ENCODE measurements at regions not wholly inside any gene's neighbourhood (a gene's known extent, or its start where the extent isn't known, plus 50 kb on each side); places are given as distances from the start of the nearest gene placed in this dataset.

DNA sequence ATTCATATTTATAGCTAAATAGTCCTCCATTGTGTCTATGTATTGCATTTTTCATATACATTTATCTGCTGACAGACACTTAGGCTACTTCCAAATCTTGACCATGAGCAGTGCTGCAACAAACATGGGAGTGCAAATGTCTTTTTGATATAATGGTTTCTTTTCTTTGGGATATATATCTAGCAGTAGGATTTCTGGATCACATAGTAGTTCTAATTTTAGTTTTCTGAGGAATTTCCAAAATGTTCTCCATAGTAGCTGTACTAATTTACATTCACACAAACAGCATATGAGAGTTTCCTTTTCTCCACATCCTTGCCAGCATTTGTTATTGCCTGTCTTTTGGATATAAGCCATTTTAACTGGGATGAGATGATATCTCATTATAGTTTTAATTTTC is 1521.3 kb downstream of the REEP3 start:
- H3K4me3 Mint-ChIP-seq, result no peak overlapping the region
- H3K9me3 Mint-ChIP-seq, result peaks cover 18% of the 10 kb centered on the region
- peaks cover 5% of the 10 kb centered on the region; the same call in 1 of the 3 replicates for H3K36me3 Mint-ChIP-seq (ENCODE audit: low read depth)
- ATAC-seq (no peak), DNase-seq (ENCODE audit: low spot score) (no peak)
- H3K4me3 ChIP-seq, result no peak overlapping the region
- no peak overlapping the region for H3K27ac Mint-ChIP-seq
- 0 out of 2 replicates have a peak, but pooled peaks cover 2% of the 10 kb centered on the region for H3K9me2 ChIP-seq (ENCODE audit: insufficient read depth)
- TF ChIP-seq ZNF114 (CRISPR knock-in tag; IDR thresholded peaks at IDR 0.05) (no peak), STAT1 (IDR thresholded peaks at IDR 0.05; ENCODE audit: unreplicated experiment) (no peak)
- TF ChIP-seq, protein P1, sequence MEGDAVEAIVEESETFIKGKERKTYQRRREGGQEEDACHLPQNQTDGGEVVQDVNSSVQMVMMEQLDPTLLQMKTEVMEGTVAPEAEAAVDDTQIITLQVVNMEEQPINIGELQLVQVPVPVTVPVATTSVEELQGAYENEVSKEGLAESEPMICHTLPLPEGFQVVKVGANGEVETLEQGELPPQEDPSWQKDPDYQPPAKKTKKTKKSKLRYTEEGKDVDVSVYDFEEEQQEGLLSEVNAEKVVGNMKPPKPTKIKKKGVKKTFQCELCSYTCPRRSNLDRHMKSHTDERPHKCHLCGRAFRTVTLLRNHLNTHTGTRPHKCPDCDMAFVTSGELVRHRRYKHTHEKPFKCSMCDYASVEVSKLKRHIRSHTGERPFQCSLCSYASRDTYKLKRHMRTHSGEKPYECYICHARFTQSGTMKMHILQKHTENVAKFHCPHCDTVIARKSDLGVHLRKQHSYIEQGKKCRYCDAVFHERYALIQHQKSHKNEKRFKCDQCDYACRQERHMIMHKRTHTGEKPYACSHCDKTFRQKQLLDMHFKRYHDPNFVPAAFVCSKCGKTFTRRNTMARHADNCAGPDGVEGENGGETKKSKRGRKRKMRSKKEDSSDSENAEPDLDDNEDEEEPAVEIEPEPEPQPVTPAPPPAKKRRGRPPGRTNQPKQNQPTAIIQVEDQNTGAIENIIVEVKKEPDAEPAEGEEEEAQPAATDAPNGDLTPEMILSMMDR (conservative IDR thresholded peaks at IDR 0.05; ENCODE audit: low read depth in 2 of 2), result no peak
- TF ChIP-seq, protein P2, sequence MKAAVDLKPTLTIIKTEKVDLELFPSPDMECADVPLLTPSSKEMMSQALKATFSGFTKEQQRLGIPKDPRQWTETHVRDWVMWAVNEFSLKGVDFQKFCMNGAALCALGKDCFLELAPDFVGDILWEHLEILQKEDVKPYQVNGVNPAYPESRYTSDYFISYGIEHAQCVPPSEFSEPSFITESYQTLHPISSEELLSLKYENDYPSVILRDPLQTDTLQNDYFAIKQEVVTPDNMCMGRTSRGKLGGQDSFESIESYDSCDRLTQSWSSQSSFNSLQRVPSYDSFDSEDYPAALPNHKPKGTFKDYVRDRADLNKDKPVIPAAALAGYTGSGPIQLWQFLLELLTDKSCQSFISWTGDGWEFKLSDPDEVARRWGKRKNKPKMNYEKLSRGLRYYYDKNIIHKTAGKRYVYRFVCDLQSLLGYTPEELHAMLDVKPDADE (IDR thresholded peaks at IDR 0.05), result no peak
- no peaks in the 10 kb centered on the region; the same call in 1 of the 2 replicates for H3K36me3 ChIP-seq (ENCODE audit: insufficient read depth)
- H3K4me1 ChIP-seq (ENCODE audit: insufficient read depth), result no peaks in the 10 kb centered on the region
- H3K79me2 ChIP-seq (replicated peaks; ENCODE audit: insufficient read depth), result no peaks in the 10 kb centered on the region
- no peaks in the 10 kb centered on the region for H3F3A ChIP-seq (replicated peaks; ENCODE audit: low read depth)
- peaks cover 3% of the 10 kb centered on the region for H3K27me3 Mint-ChIP-seq (ENCODE audit: insufficient read depth, low read depth, poor library complexity)
- H3K27me3 ChIP-seq (ENCODE audit: insufficient read depth), result no peaks in the 10 kb centered on the region
- no peak overlapping the region for H2AFZ ChIP-seq
- no peaks in the 10 kb centered on the region for H4K20me1 ChIP-seq (replicated peaks; ENCODE audit: insufficient read depth)
- no peak overlapping the region for H3K4me2 ChIP-seq
- no peaks in the 10 kb centered on the region for H3K4me1 Mint-ChIP-seq
- no peak overlapping the region for H3K27ac ChIP-seq (ENCODE audit: low read depth)

DNA sequence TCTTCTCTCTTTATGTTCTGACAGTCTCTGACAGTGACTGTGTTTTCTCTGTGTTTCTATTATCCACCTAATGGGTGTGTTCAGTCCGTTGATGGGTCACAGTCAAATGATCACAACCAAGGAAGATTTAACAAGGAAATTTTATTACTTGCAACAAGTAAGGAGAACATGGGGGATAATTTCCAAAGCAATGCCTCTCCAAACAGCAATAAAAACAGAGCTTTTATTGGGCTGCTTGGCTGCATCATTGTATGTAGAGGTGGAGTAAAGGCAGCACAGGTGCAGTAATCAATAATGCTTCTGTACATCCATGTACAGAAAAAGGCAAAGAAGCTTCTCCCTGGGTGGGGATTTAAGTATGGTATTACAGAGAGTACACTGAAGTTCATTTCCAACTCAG is 1525.6 kb downstream of the REEP3 start:
- Mint-ChIP-seq H3K27me3 (ENCODE audit: insufficient read depth, low read depth, poor library complexity) (peaks cover 3% of the 10 kb centered on the region), H3K4me3 (no peak overlapping the region), H3K4me1 (no peaks in the 10 kb centered on the region), H3K9me3 (peaks cover 20% of the 10 kb centered on the region), H3K27ac (no peak overlapping the region), H3K36me3 (ENCODE audit: low read depth) (peaks cover 7% of the 10 kb centered on the region; the same call in 1 of the 3 replicates)
- TF ChIP-seq EZH2phosphoT487 (IDR thresholded peaks at IDR 0.05; ENCODE audit: unreplicated experiment) (no peak), ZNF331 (CRISPR knock-in tag; IDR thresholded peaks at IDR 0.05; ENCODE audit: low read depth) (no peak), STAT1 (IDR thresholded peaks at IDR 0.05; ENCODE audit: unreplicated experiment) (no peak)
- TF ChIP-seq, protein P3, sequence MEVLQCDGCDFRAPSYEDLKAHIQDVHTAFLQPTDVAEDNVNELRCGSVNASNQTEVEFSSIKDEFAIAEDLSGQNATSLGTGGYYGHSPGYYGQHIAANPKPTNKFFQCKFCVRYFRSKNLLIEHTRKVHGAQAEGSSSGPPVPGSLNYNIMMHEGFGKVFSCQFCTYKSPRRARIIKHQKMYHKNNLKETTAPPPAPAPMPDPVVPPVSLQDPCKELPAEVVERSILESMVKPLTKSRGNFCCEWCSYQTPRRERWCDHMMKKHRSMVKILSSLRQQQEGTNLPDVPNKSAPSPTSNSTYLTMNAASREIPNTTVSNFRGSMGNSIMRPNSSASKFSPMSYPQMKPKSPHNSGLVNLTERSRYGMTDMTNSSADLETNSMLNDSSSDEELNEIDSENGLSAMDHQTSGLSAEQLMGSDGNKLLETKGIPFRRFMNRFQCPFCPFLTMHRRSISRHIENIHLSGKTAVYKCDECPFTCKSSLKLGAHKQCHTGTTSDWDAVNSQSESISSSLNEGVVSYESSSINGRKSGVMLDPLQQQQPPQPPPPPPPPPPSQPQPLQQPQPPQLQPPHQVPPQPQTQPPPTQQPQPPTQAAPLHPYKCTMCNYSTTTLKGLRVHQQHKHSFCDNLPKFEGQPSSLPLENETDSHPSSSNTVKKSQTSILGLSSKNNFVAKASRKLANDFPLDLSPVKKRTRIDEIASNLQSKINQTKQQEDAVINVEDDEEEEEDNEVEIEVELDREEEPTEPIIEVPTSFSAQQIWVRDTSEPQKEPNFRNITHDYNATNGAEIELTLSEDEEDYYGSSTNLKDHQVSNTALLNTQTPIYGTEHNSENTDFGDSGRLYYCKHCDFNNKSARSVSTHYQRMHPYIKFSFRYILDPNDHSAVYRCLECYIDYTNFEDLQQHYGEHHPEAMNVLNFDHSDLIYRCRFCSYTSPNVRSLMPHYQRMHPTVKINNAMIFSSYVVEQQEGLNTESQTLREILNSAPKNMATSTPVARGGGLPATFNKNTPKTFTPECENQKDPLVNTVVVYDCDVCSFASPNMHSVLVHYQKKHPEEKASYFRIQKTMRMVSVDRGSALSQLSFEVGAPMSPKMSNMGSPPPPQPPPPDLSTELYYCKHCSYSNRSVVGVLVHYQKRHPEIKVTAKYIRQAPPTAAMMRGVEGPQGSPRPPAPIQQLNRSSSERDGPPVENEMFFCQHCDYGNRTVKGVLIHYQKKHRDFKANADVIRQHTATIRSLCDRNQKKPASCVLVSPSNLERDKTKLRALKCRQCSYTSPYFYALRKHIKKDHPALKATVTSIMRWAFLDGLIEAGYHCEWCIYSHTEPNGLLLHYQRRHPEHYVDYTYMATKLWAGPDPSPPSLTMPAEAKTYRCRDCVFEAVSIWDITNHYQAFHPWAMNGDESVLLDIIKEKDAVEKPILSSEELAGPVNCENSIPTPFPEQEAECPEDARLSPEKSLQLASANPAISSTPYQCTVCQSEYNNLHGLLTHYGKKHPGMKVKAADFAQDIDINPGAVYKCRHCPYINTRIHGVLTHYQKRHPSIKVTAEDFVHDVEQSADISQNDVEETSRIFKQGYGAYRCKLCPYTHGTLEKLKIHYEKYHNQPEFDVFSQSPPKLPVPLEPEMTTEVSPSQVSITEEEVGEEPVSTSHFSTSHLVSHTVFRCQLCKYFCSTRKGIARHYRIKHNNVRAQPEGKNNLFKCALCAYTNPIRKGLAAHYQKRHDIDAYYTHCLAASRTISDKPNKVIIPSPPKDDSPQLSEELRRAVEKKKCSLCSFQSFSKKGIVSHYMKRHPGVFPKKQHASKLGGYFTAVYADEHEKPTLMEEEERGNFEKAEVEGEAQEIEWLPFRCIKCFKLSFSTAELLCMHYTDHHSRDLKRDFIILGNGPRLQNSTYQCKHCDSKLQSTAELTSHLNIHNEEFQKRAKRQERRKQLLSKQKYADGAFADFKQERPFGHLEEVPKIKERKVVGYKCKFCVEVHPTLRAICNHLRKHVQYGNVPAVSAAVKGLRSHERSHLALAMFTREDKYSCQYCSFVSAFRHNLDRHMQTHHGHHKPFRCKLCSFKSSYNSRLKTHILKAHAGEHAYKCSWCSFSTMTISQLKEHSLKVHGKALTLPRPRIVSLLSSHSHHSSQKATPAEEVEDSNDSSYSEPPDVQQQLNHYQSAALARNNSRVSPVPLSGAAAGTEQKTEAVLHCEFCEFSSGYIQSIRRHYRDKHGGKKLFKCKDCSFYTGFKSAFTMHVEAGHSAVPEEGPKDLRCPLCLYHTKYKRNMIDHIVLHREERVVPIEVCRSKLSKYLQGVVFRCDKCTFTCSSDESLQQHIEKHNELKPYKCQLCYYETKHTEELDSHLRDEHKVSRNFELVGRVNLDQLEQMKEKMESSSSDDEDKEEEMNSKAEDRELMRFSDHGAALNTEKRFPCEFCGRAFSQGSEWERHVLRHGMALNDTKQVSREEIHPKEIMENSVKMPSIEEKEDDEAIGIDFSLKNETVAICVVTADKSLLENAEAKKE (CRISPR knock-in tag; IDR thresholded peaks at IDR 0.05), result no peak
- TF ChIP-seq, protein P2 (IDR thresholded peaks at IDR 0.05), result no peak
- no peaks in the 10 kb centered on the region for H3F3A ChIP-seq (replicated peaks; ENCODE audit: low read depth)
- no peaks in the 10 kb centered on the region for H3K9me2 ChIP-seq (ENCODE audit: insufficient read depth)
- no peak overlapping the region for H3K4me2 ChIP-seq
- H2AFZ ChIP-seq, result no peak overlapping the region
- no peaks in the 10 kb centered on the region for H4K20me1 ChIP-seq (replicated peaks; ENCODE audit: insufficient read depth)
- H3K4me3 ChIP-seq, result no peak overlapping the region
- H3K4me1 ChIP-seq (ENCODE audit: insufficient read depth), result no peaks in the 10 kb centered on the region
- no peak for DNase-seq (ENCODE audit: low spot score)
- no peaks in the 10 kb centered on the region; the same call in 1 of the 2 replicates for H3K36me3 ChIP-seq (ENCODE audit: insufficient read depth)
- H3K79me2 ChIP-seq (replicated peaks; ENCODE audit: insufficient read depth), result no peaks in the 10 kb centered on the region
- ATAC-seq, result no peak
- no peaks in the 10 kb centered on the region for H3K27me3 ChIP-seq (ENCODE audit: insufficient read depth)
- no peak overlapping the region for H3K27ac ChIP-seq (ENCODE audit: low read depth)
